HuH-7.5 (cell line): ENCODE measurements at regions not wholly inside any gene's neighbourhood (a gene's known extent, or its start where the extent isn't known, plus 50 kb on each side); places are given as distances from the start of the nearest gene placed in this dataset.
"Not testable (repeated sequence)": the region's sequence is repeated elsewhere in the genome, so short reads cannot be mapped to it uniquely, and the experiment has no call there.

Source experiments
- DNase-seq: peaks from one replicate; pipeline ENCODE4 v3.0.0; 2011; ENCODE audit warnings: low spot score

GRCh38 chr21:35527358-35527757 lies 478.3 kb upstream of the RUNX1 start:
- no peak for DNase-seq

GRCh38 chr21:35525443-35525842 lies 476.3 kb upstream of the RUNX1 start:
- DNase-seq: no peak

- no peak for DNase-seq
Measured at GRCh38 chr21:35521852-35522505, 472.9 kb upstream of the RUNX1 start.

GRCh38 chr21:35521293-35521692 lies 472.2 kb upstream of the RUNX1 start:
- no peak for DNase-seq

- no peak for DNase-seq
Measured at GRCh38 chr21:35520856-35521255, 471.8 kb upstream of the RUNX1 start.

GRCh38 chr21:35520302-35520701 lies 471.2 kb upstream of the RUNX1 start:
- DNase-seq: no peak

GRCh38 chr21:35517865-35518264 lies 468.8 kb upstream of the RUNX1 start:
- no peak for DNase-seq

- DNase-seq: not testable (repeated sequence)
Measured at GRCh38 chr21:35516292-35516691, 467.2 kb upstream of the RUNX1 start.

- DNase-seq: no peak
Measured at GRCh38 chr21:35512346-35512745, 463.2 kb upstream of the RUNX1 start.

- DNase-seq: no peak
Measured at GRCh38 chr21:35511696-35512162, 462.6 kb upstream of the RUNX1 start.

- DNase-seq: no peak
Measured at GRCh38 chr21:35510957-35511695, 462.0 kb upstream of the RUNX1 start.

GRCh38 chr21:35510294-35510693 lies 461.2 kb upstream of the RUNX1 start:
- no peak for DNase-seq

- DNase-seq: no peak
Measured at GRCh38 chr21:35509001-35509704, 460.1 kb upstream of the RUNX1 start.

- peak; percentile 11 for DNase-seq
Measured at GRCh38 chr21:35508139-35508888, 459.2 kb upstream of the RUNX1 start.

GRCh38 chr21:35507181-35507759 lies 458.2 kb upstream of the RUNX1 start:
- no peak for DNase-seq

- no peak for DNase-seq
Measured at GRCh38 chr21:35506771-35507170, 457.7 kb upstream of the RUNX1 start.

GRCh38 chr21:35506352-35506751 lies 457.2 kb upstream of the RUNX1 start:
- DNase-seq: no peak

- DNase-seq: no peak
Measured at GRCh38 chr21:35504951-35505466, 455.9 kb upstream of the RUNX1 start.

GRCh38 chr21:35504277-35504676 lies 455.2 kb upstream of the RUNX1 start:
- no peak for DNase-seq

- DNase-seq: no peak
Measured at GRCh38 chr21:35503671-35504070, 454.6 kb upstream of the RUNX1 start.

GRCh38 chr21:35502821-35503220 lies 453.7 kb upstream of the RUNX1 start:
- DNase-seq: no peak

- not testable (repeated sequence) for DNase-seq
Measured at GRCh38 chr21:35497522-35497921, 448.4 kb upstream of the RUNX1 start.
